ENCODE measurements at regions not wholly inside any gene's neighbourhood (a gene's known extent, or its start where the extent isn't known, plus 50 kb on each side); places are given as distances from the start of the nearest gene placed in this dataset.

DNA sequence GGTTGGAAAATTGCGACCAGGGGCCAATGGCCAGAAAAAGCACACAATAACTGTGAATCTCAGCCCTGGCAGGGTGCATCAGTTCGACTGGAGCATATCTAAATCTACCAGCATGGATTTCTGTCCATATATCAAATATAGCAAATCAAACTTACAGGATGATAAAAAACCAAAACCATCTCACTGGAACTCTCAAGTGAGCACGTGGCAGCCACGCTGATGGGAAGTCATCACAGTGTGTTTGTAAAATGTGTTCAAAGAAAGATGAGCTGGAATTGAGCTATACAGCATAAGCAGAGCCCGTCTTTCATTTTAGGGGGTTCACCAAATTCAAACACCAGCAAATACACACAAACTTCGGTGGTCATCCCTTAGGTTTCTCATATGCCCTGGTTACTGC is 610.1 kb downstream of the AJAP1 start:
- DNase-seq (ENCODE audit: low read depth, low spot score) (no peak), FAIRE-seq (no peak), ATAC-seq (no peak)
- no peak overlapping the region for H3K4me3 ChIP-seq
- CTCF ChIA-PET = no interaction called here
- POLR2A ChIA-PET = no interaction called here
- in situ Hi-C loops (cut with MboI) (no loop called here), intact Hi-C loops (cut with micrococcal nuclease; ENCODE audit: unreplicated experiment) (no loop called here)
- no peak overlapping the region for H2AFZ ChIP-seq (ENCODE audit: control insufficient read depth, low read depth, low read length)
- BruUV-seq (replicated peaks) = no TSS peak
- no peak for TF ChIP-seq RB1 (IDR thresholded peaks at IDR 0.05; ENCODE audit: borderline replicate concordance)
- TF ChIP-seq, protein P1, sequence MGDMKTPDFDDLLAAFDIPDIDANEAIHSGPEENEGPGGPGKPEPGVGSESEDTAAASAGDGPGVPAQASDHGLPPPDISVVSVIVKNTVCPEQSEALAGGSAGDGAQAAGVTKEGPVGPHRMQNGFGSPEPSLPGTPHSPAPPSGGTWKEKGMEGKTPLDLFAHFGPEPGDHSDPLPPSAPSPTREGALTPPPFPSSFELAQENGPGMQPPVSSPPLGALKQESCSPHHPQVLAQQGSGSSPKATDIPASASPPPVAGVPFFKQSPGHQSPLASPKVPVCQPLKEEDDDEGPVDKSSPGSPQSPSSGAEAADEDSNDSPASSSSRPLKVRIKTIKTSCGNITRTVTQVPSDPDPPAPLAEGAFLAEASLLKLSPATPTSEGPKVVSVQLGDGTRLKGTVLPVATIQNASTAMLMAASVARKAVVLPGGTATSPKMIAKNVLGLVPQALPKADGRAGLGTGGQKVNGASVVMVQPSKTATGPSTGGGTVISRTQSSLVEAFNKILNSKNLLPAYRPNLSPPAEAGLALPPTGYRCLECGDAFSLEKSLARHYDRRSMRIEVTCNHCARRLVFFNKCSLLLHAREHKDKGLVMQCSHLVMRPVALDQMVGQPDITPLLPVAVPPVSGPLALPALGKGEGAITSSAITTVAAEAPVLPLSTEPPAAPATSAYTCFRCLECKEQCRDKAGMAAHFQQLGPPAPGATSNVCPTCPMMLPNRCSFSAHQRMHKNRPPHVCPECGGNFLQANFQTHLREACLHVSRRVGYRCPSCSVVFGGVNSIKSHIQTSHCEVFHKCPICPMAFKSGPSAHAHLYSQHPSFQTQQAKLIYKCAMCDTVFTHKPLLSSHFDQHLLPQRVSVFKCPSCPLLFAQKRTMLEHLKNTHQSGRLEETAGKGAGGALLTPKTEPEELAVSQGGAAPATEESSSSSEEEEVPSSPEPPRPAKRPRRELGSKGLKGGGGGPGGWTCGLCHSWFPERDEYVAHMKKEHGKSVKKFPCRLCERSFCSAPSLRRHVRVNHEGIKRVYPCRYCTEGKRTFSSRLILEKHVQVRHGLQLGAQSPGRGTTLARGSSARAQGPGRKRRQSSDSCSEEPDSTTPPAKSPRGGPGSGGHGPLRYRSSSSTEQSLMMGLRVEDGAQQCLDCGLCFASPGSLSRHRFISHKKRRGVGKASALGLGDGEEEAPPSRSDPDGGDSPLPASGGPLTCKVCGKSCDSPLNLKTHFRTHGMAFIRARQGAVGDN (IDR thresholded peaks at IDR 0.05) = no peak
- TF ChIP-seq, protein P2, sequence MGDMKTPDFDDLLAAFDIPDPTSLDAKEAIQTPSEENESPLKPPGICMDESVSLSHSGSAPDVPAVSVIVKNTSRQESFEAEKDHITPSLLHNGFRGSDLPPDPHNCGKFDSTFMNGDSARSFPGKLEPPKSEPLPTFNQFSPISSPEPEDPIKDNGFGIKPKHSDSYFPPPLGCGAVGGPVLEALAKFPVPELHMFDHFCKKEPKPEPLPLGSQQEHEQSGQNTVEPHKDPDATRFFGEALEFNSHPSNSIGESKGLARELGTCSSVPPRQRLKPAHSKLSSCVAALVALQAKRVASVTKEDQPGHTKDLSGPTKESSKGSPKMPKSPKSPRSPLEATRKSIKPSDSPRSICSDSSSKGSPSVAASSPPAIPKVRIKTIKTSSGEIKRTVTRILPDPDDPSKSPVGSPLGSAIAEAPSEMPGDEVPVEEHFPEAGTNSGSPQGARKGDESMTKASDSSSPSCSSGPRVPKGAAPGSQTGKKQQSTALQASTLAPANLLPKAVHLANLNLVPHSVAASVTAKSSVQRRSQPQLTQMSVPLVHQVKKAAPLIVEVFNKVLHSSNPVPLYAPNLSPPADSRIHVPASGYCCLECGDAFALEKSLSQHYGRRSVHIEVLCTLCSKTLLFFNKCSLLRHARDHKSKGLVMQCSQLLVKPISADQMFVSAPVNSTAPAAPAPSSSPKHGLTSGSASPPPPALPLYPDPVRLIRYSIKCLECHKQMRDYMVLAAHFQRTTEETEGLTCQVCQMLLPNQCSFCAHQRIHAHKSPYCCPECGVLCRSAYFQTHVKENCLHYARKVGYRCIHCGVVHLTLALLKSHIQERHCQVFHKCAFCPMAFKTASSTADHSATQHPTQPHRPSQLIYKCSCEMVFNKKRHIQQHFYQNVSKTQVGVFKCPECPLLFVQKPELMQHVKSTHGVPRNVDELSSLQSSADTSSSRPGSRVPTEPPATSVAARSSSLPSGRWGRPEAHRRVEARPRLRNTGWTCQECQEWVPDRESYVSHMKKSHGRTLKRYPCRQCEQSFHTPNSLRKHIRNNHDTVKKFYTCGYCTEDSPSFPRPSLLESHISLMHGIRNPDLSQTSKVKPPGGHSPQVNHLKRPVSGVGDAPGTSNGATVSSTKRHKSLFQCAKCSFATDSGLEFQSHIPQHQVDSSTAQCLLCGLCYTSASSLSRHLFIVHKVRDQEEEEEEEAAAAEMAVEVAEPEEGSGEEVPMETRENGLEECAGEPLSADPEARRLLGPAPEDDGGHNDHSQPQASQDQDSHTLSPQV (IDR thresholded peaks at IDR 0.05) = no peak
- H3K27me3 ChIP-seq (replicated peaks in 1 of 2; ENCODE audit: control insufficient read depth in 2 of 2, insufficient read depth in 2 of 2, low read length in 1 of 2) = no peaks in the 10 kb centered on the region
- H3K9ac ChIP-seq (ENCODE audit: control insufficient read depth, insufficient read depth, low read length) = no peak overlapping the region
- SMC1A ChIA-PET (ENCODE audit: uncharacterized antibody, unreplicated experiment) = no interaction called here
- no peaks in the 10 kb centered on the region for H3K79me2 ChIP-seq (ENCODE audit: control insufficient read depth, insufficient read depth, low read length)
- H3K27ac ChIP-seq (ENCODE audit: control insufficient read depth, insufficient read depth) = no peak overlapping the region
- RAD21 ChIA-PET (ENCODE audit: unreplicated experiment) = no interaction called here
- H4K20me1 ChIP-seq (ENCODE audit: control insufficient read depth, insufficient read depth) = no peaks in the 10 kb centered on the region
- H3K4me2 ChIP-seq (ENCODE audit: control insufficient read depth, insufficient read depth) = no peak overlapping the region
- no peaks in the 10 kb centered on the region; the same call in 2 of the 3 replicates for H3K9me3 ChIP-seq (replicated peaks; ENCODE audit: control insufficient read depth, insufficient read depth, low read length)
- 4% methylated on average over 6 of the region's 6 CpGs for WGBS (ENCODE audit: insufficient coverage, insufficient replicate concordance, low lambda C conversion rate, missing lambda C conversion rate)
- no peaks in the 10 kb centered on the region for H3K4me1 ChIP-seq (ENCODE audit: control insufficient read depth, insufficient read depth, low read length)
- no peaks in the 10 kb centered on the region for H3K36me3 ChIP-seq (ENCODE audit: control insufficient read depth in 2 of 2, insufficient read depth in 2 of 2, low read length in 1 of 2)
